MM.1S (cell line): ENCODE measurements at regions not wholly inside any gene's neighbourhood (a gene's known extent, or its start where the extent isn't known, plus 50 kb on each side); places are given as distances from the start of the nearest gene placed in this dataset.

ENCODE experiments used
- EZH2 ChIP-seq: fragments of 300-600 bp; sonication (generic); optimal IDR thresholded peaks from 2 replicates; pipeline ENCODE3; 2017; ENCODE audit warnings: low read depth, mild to moderate bottlenecking, antibody characterized with exemption, low read length, mixed read lengths
- EZH2phosphoT487 ChIP-seq: fragments of 300-600 bp; sonication (generic); IDR thresholded peaks from 2 replicates; pipeline ENCODE4 v1.6.1; 2018; ENCODE audit warnings: antibody characterized with exemption, low read length
- TF ChIP-seq, protein P1 (sequence below): fragments of 300-600 bp; sonication (generic); IDR thresholded peaks from 2 replicates; pipeline ENCODE4 v1.5.1; 2016; ENCODE audit warnings: antibody characterized with exemption, low read length, mixed read lengths

DNA sequence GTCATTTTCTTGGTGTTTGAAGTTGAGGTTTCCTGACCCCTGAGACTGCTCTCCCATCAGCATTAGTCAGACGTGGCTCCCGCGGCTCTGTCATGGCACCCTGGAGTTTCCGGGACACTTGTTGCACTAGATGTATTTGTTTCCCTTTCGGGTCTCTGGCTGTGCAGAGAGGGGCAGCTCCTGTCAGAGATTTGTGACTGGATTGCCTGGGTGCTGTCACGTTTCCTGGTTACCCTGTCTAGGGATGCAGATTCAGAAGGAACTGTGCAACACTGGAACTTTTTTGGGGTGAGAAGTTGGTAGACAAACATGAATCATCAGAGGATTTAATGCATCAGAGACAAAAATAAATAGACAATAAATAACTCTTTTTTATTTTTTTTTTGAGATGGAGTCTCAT is 431.8 kb upstream of the MAN1A1 start:
- TF ChIP-seq, protein P1, sequence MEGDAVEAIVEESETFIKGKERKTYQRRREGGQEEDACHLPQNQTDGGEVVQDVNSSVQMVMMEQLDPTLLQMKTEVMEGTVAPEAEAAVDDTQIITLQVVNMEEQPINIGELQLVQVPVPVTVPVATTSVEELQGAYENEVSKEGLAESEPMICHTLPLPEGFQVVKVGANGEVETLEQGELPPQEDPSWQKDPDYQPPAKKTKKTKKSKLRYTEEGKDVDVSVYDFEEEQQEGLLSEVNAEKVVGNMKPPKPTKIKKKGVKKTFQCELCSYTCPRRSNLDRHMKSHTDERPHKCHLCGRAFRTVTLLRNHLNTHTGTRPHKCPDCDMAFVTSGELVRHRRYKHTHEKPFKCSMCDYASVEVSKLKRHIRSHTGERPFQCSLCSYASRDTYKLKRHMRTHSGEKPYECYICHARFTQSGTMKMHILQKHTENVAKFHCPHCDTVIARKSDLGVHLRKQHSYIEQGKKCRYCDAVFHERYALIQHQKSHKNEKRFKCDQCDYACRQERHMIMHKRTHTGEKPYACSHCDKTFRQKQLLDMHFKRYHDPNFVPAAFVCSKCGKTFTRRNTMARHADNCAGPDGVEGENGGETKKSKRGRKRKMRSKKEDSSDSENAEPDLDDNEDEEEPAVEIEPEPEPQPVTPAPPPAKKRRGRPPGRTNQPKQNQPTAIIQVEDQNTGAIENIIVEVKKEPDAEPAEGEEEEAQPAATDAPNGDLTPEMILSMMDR, result no peak
- TF ChIP-seq EZH2 (no peak), EZH2phosphoT487 (no peak)
